ENCODE measurements at regions not wholly inside any gene's neighbourhood (a gene's known extent, or its start where the extent isn't known, plus 50 kb on each side); places are given as distances from the start of the nearest gene placed in this dataset.

- TF ChIP-seq CTCF (IDR thresholded peaks at IDR 0.05; ENCODE audit: low read depth, low read length) (no peak), EZH2phosphoT487 (IDR thresholded peaks at IDR 0.05; ENCODE audit: low read depth) (no peak)
Observed at GRCh38 chr16:87206646-87207451, 110.3 kb downstream of the C16orf95 start.
